H1 (cell line): ENCODE measurements at regions not wholly inside any gene's neighbourhood (a gene's known extent, or its start where the extent isn't known, plus 50 kb on each side); places are given as distances from the start of the nearest gene placed in this dataset.

Source experiments
- CTCF ChIA-PET: fragments of 300-600 bp; sonication (Branson Sonifier 250); formaldehyde crosslinking; loops from one replicate; lab custom pipeline; 2021; ENCODE audit not compliant: partially characterized antibody; lab: Charles Lee
- POLR2A ChIA-PET: fragments of 300-600 bp; sonication (Branson Sonifier 250); formaldehyde crosslinking; loops from one replicate; lab custom pipeline; 2021; ENCODE audit warnings: inconsistent platforms; ENCODE audit not compliant: partially characterized antibody; lab: Charles Lee
- DNase-seq, 2 experiments: peaks; one replicate each; pipeline versions ENCODE4 v3.0.0 to v3.0.0-alpha.2; 2010 to 2022; ENCODE audit warnings: low spot score in 2 of 2, low read depth in 1 of 2, mixed read lengths in 1 of 2
- FAIRE-seq: peaks from 2 replicates; lab custom pipeline; 2011; peaks lifted over from hg19 to GRCh38; lab: Jason Lieb, UNC
- H2AFZ ChIP-seq: 2 replicates; pipeline ENCODE4 v1.8.1; 2012; ENCODE audit warnings: low read length, inconsistent platforms
- H2AK5ac ChIP-seq: 2 replicates; pipeline ENCODE4 v1.6.1; 2013; ENCODE audit warnings: low read depth, low read length
- H2BK120ac ChIP-seq: replicated peaks from 2 replicates; pipeline ENCODE3; 2013; ENCODE audit warnings: low read depth, low read length, inconsistent platforms
- H2BK12ac ChIP-seq: 2 replicates; pipeline ENCODE4 v1.6.1; 2013; ENCODE audit warnings: low read depth, low read length
- H2BK15ac ChIP-seq: 2 replicates; pipeline ENCODE4 v1.6.1; 2013; ENCODE audit warnings: low read length
- H2BK20ac ChIP-seq: 2 replicates; pipeline ENCODE4 v1.6.1; 2013; ENCODE audit warnings: low read length
- H2BK5ac ChIP-seq: 2 replicates; pipeline ENCODE4 v1.6.1; 2013; ENCODE audit warnings: low read depth, low read length
- H3K14ac ChIP-seq: 2 replicates; pipeline ENCODE4 v1.6.1; 2013; ENCODE audit warnings: inconsistent platforms; ENCODE audit not compliant: insufficient read length
- H3K18ac ChIP-seq: 2 replicates; pipeline ENCODE4 v1.6.1; 2013; ENCODE audit warnings: low read length; ENCODE audit errors: extremely low read depth
- H3K23ac ChIP-seq: 2 replicates; pipeline ENCODE4 v1.6.1; 2013; ENCODE audit warnings: inconsistent platforms; ENCODE audit not compliant: insufficient read length
- H3K23me2 ChIP-seq: 2 replicates; pipeline ENCODE4 v1.6.1; 2013; ENCODE audit warnings: low read depth, low read length
- H3K27ac ChIP-seq: 2 replicates; pipeline ENCODE4 v1.6.1; 2011; ENCODE audit warnings: low read depth, low read length, inconsistent platforms
- H3K27me3 ChIP-seq, 4 experiments: replicated peaks in 1 of 4; 1 replicate in 1 of 4; 2 replicates in 3 of 4; pipeline versions ENCODE4 v1.6.1 to v1.8.1; 2011 to 2013; ENCODE audit warnings: low read length in 3 of 4, mild to moderate bottlenecking in 3 of 4, inconsistent platforms in 2 of 4, mixed read lengths in 2 of 4, moderate library complexity in 1 of 4; ENCODE audit not compliant: control insufficient read depth in 3 of 4, insufficient read depth in 3 of 4; ENCODE audit errors: extremely low read depth in 1 of 4
- H3K36me3 ChIP-seq, 4 experiments: 2 replicates each; pipeline versions ENCODE4 v1.6.1 to v1.8.1; 2011 to 2013; ENCODE audit warnings: mild to moderate bottlenecking in 4 of 4, low read length in 3 of 4, moderate library complexity in 2 of 4, control low read depth in 1 of 4, inconsistent platforms in 1 of 4; ENCODE audit not compliant: insufficient read depth in 4 of 4, control insufficient read depth in 2 of 4
- H3K4ac ChIP-seq: replicated peaks from 2 replicates; pipeline ENCODE3; 2013; ENCODE audit warnings: low read length, low read depth, mixed read lengths, inconsistent platforms; ENCODE audit not compliant: insufficient read length
- H3K4me1 ChIP-seq, 4 experiments: replicated peaks in 1 of 4; 1 replicate in 1 of 4; 2 replicates in 3 of 4; pipeline versions ENCODE4 v1.6.1 to v1.8.1; 2011 to 2013; ENCODE audit warnings: low read length in 3 of 4, inconsistent platforms in 2 of 4, mixed read lengths in 1 of 4; ENCODE audit not compliant: insufficient read depth in 4 of 4, control insufficient read depth in 3 of 4
- H3K4me2 ChIP-seq, 2 experiments: 2 replicates each; pipeline versions ENCODE4 v1.6.1 to v1.8.1; 2011 to 2013; ENCODE audit warnings: low read depth in 2 of 2, low read length in 2 of 2, control low read depth in 1 of 2, inconsistent platforms in 1 of 2, mild to moderate bottlenecking in 1 of 2; ENCODE audit not compliant: insufficient read depth in 1 of 2
- H3K4me3 ChIP-seq, 4 experiments: fragments of 200-600, 300-600 bp in 1 of 4; sonication (generic), shearing (Covaris generic), sonication (Bioruptor Twin) in 1 of 4; 2 replicates each; pipeline versions ENCODE4 v1.5.1 to v1.8.1; 2011 to 2016; ENCODE audit warnings: low read length in 4 of 4, low read depth in 3 of 4, control low read depth in 2 of 4, inconsistent platforms in 2 of 4, mild to moderate bottlenecking in 2 of 4, mixed read lengths in 1 of 4, moderate library complexity in 1 of 4; ENCODE audit not compliant: insufficient read depth in 2 of 4; ENCODE audit errors: extremely low read depth in 1 of 4
- H3K56ac ChIP-seq: replicated peaks from 2 replicates; pipeline ENCODE3; 2013; ENCODE audit warnings: low read depth, mild to moderate bottlenecking, mixed read lengths, low read length, inconsistent platforms; ENCODE audit not compliant: insufficient read length
- H3K79me1 ChIP-seq: 2 replicates; pipeline ENCODE4 v1.6.1; 2013; ENCODE audit warnings: low read depth, low read length, control low read depth
- H3K79me2 ChIP-seq, 2 experiments: 2 replicates each; pipeline versions ENCODE4 v1.6.1 to v1.8.1; 2012 to 2013; ENCODE audit warnings: low read length in 2 of 2, mild to moderate bottlenecking in 2 of 2, inconsistent platforms in 1 of 2; ENCODE audit not compliant: insufficient read depth in 2 of 2, control insufficient read depth in 1 of 2
- H3K9ac ChIP-seq, 4 experiments: replicated peaks in 1 of 4; 1 replicate in 1 of 4; 2 replicates in 3 of 4; pipeline versions ENCODE4 v1.6.1 to v1.8.1; 2011 to 2013; ENCODE audit warnings: low read depth in 3 of 4, low read length in 3 of 4, control low read depth in 2 of 4, mild to moderate bottlenecking in 2 of 4, moderate library complexity in 2 of 4, inconsistent platforms in 1 of 4; ENCODE audit errors: extremely low read depth in 1 of 4
- H3K9me3 ChIP-seq, 2 experiments: 2 replicates each; pipeline versions ENCODE4 v1.6.1 to v1.8.1; 2012 to 2013; ENCODE audit warnings: mild to moderate bottlenecking in 2 of 2, moderate library complexity in 2 of 2, control low read depth in 1 of 2, inconsistent platforms in 1 of 2, low read depth in 1 of 2, low read length in 1 of 2, mixed read lengths in 1 of 2; ENCODE audit not compliant: insufficient read depth in 2 of 2
- H4K20me1 ChIP-seq, 2 experiments: replicated peaks in 1 of 2; 2 replicates each; pipeline versions ENCODE3 to v1.8.1; 2011 to 2013; ENCODE audit warnings: inconsistent platforms in 2 of 2, low read length in 2 of 2, mild to moderate bottlenecking in 1 of 2; ENCODE audit not compliant: insufficient read depth in 2 of 2, control insufficient read depth in 1 of 2
- H4K5ac ChIP-seq: 2 replicates; pipeline ENCODE4 v1.6.1; 2013; ENCODE audit warnings: low read length, low read depth, mixed read lengths, inconsistent platforms; ENCODE audit not compliant: insufficient read length
- H4K8ac ChIP-seq: 2 replicates; pipeline ENCODE4 v1.8.0; 2013; ENCODE audit warnings: mild to moderate bottlenecking, moderate library complexity, low read length, inconsistent platforms; ENCODE audit not compliant: insufficient read depth; ENCODE audit errors: extremely low read depth
- H4K91ac ChIP-seq: replicated peaks from 2 replicates; pipeline ENCODE3; 2013; ENCODE audit warnings: low read length, mixed read lengths, inconsistent platforms; ENCODE audit not compliant: insufficient read length
- CREB1 ChIP-seq: IDR thresholded peaks from 2 replicates; pipeline ENCODE4 v1.6.1; 2012; ENCODE audit warnings: inconsistent platforms
- GABPA ChIP-seq: IDR thresholded peaks from 2 replicates; pipeline ENCODE4 v1.6.1; 2011; ENCODE audit warnings: mild to moderate bottlenecking, low read length, moderate library complexity, borderline replicate concordance; ENCODE audit not compliant: insufficient read depth
- GTF2F1 ChIP-seq: IDR thresholded peaks from 2 replicates; pipeline ENCODE4 v1.6.1; 2012; ENCODE audit warnings: low read depth, low read length, improper control_type of control experiment, borderline replicate concordance
- KDM5A ChIP-seq: fragments of 200-600 bp; IDR thresholded peaks from 2 replicates; pipeline ENCODE4 v1.7.1; 2012; ENCODE audit warnings: mild to moderate bottlenecking, low read length, inconsistent platforms, mixed read lengths
- SP4 ChIP-seq: IDR thresholded peaks from 2 replicates; pipeline ENCODE4 v1.6.1; 2012; ENCODE audit warnings: low read length, inconsistent platforms
- SUZ12 ChIP-seq: fragments of 200-600 bp; sonication (generic); IDR thresholded peaks from 2 replicates; pipeline ENCODE4 v1.6.1; 2012; ENCODE audit warnings: mild to moderate bottlenecking, inconsistent platforms, low read length, moderate library complexity, mixed read lengths
- TAF1 ChIP-seq: IDR thresholded peaks from 2 replicates; pipeline ENCODE4 v1.6.1; 2011; ENCODE audit warnings: mild to moderate bottlenecking, low read depth, low read length
- USF2 ChIP-seq: IDR thresholded peaks from 2 replicates; pipeline ENCODE4 v1.6.1; 2011; ENCODE audit warnings: low read length, improper control_type of control experiment
- WGBS, 2 experiments: shearing (Covaris generic) in 1 of 2; methylation state at CpG; one replicate each; pipeline versions ENCODE4 v1.1.6 to v1.1.7; 2013 to 2015; ENCODE audit warnings: low lambda C conversion rate in 2 of 2, mixed read lengths in 2 of 2, inconsistent platforms in 1 of 2, low coverage in 1 of 2, missing lambda C conversion rate in 1 of 2; ENCODE audit not compliant: insufficient replicate concordance in 2 of 2, insufficient coverage in 1 of 2, insufficient read length in 1 of 2; ENCODE audit errors: extremely low coverage in 1 of 2, missing lambda C conversion rate in 1 of 2; 5-methylcytosine and 5-hydroxymethylcytosine counted together

- ChIA-PET POLR2A (no interaction called here), CTCF (interaction anchor here (1.9 kb wide), 1 partner anchor 55 kb away, joined by 6 read pairs; no protein-coding TSS in a partner anchor)
- no peak overlapping the region for H3K27ac ChIP-seq
Measured at GRCh38 chr18:45517181-45517741, 98.0 kb upstream of the SLC14A2 start.

More at GRCh38 chr18:45517181-45517741, 98.0 kb upstream of the SLC14A2 start:
- Histone ChIP-seq H2BK120ac (no peak overlapping the region), H3K56ac (no peak overlapping the region), H3K4me2 (no peak overlapping the region), H3K27me3 (no peaks in the 10 kb centered on the region), H3K23ac (no peak overlapping the region), H2AK5ac (no peak overlapping the region), H3K36me3 (no peaks in the 10 kb centered on the region)
- FAIRE-seq (no peak), DNase-seq (no peak)
- 90% methylated on average over 11 of the region's 11 CpGs; no CpG with 5 or more reads in 1 of the 2 experiments for WGBS, 2 experiments
- TF ChIP-seq TAF1 (no peak), USF2 (no peak), SUZ12 (no peak), SP4 (no peak), GTF2F1 (no peak), GABPA (no peak), KDM5A (no peak), CREB1 (no peak)
- TF ChIP-seq, all 59 proteins: peak for 0
- Histone ChIP-seq H3K9ac (no peak overlapping the region), H4K5ac (no peak overlapping the region), H4K91ac (no peak overlapping the region), H2BK15ac (no peak overlapping the region), H3K23me2 (no peaks in the 10 kb centered on the region), H2BK5ac (no peak overlapping the region; the same call in 1 of the 2 replicates), H3K79me1 (no peaks in the 10 kb centered on the region), H4K8ac (no peak overlapping the region), H4K20me1 (no peaks in the 10 kb centered on the region), H2AFZ (no peak overlapping the region), H2BK12ac (no peak overlapping the region), H3K14ac (no peak overlapping the region), H3K4ac (no peak overlapping the region), H3K9me3 (no peaks in the 10 kb centered on the region), H3K4me1 (peaks cover 0 to 3% (median 0%) of the 10 kb centered on the region in 4 experiments; a peak in 2 of 7 replicates), H2BK20ac (no peak overlapping the region), H3K79me2 (no peaks in the 10 kb centered on the region), H3K18ac (no peak overlapping the region), H3K4me3 (no peak overlapping the region)
